ENCODE measurements at regions not wholly inside any gene's neighbourhood (a gene's known extent, or its start where the extent isn't known, plus 50 kb on each side); places are given as distances from the start of the nearest gene placed in this dataset.
"Not testable (repeated sequence)": the region's sequence is repeated elsewhere in the genome, so short reads cannot be mapped to it uniquely, and the experiment has no call there.

DNA sequence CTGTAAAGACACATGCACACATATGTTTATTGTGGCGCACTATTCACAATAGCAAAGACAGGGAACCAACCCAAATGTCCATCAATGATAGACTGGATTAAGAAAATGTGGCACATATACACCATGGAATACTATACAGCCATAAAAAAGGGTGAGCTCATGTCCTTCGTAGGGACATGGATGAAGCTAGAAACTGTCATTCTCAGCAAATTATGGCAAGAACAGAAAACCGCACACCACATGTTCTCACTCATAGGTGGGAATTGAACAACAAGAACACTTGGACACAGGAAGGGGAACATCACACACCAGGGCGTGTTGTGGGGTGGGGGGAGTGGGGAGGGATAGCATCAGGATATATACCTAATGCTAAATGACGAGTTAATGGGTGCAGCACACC lies 304.9 kb upstream of the NRSN1 start:
- TF ChIP-seq, protein P1, sequence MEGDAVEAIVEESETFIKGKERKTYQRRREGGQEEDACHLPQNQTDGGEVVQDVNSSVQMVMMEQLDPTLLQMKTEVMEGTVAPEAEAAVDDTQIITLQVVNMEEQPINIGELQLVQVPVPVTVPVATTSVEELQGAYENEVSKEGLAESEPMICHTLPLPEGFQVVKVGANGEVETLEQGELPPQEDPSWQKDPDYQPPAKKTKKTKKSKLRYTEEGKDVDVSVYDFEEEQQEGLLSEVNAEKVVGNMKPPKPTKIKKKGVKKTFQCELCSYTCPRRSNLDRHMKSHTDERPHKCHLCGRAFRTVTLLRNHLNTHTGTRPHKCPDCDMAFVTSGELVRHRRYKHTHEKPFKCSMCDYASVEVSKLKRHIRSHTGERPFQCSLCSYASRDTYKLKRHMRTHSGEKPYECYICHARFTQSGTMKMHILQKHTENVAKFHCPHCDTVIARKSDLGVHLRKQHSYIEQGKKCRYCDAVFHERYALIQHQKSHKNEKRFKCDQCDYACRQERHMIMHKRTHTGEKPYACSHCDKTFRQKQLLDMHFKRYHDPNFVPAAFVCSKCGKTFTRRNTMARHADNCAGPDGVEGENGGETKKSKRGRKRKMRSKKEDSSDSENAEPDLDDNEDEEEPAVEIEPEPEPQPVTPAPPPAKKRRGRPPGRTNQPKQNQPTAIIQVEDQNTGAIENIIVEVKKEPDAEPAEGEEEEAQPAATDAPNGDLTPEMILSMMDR (IDR thresholded peaks at IDR 0.05; ENCODE audit: low read depth, low read length, missing input control), result not testable (repeated sequence)
- TF ChIP-seq EGR1 (IDR thresholded peaks at IDR 0.05; ENCODE audit: low read depth in 2 of 2); SP1 (IDR thresholded peaks at IDR 0.05); TAF1 (conservative IDR thresholded peaks at IDR 0.05): not testable (repeated sequence)
